ENCODE measurements at regions not wholly inside any gene's neighbourhood (a gene's known extent, or its start where the extent isn't known, plus 50 kb on each side); places are given as distances from the start of the nearest gene placed in this dataset.

DNA sequence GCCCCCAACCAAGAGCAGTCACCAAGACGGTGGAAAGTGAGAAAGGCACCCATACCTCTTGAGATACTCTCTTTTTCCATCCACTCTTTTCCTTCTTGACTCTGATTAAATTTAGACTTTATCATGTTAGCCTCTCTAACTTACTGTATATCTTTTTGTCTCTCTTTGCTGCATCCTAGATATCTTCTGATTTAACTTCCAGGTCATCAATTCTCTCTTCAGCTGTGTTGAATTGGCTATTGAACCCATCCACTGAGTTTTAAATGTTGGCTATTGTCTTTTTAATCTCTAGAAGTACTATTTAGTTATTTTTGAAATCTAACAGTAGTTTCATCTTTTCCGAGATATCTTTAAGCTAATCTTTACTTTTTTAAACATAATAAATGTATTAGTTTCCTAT, 78.3 kb upstream of the MBOAT2 start:
- no peak for ATAC-seq
- TF ChIP-seq TOX (CRISPR knock-in tag; IDR thresholded peaks at IDR 0.05; ENCODE audit: borderline replicate concordance): no peak
- no peak for TF ChIP-seq CSRNP3 (CRISPR knock-in tag; IDR thresholded peaks at IDR 0.05)
- no peak for TF ChIP-seq ISL1 (CRISPR knock-in tag; IDR thresholded peaks at IDR 0.05)
- no peak for TF ChIP-seq POU6F1 (CRISPR knock-in tag; IDR thresholded peaks at IDR 0.05; ENCODE audit: borderline replicate concordance, low read depth)
- TF ChIP-seq ZNF8 (CRISPR knock-in tag; IDR thresholded peaks at IDR 0.05): 0 out of 2 replicates have a peak, but pooled peaks have one; percentile 23
- no peak for TF ChIP-seq ZNF70 (CRISPR knock-in tag; IDR thresholded peaks at IDR 0.05)
- no peak for TF ChIP-seq TSHZ2 (CRISPR knock-in tag; IDR thresholded peaks at IDR 0.05)
- no peak for TF ChIP-seq CREB5 (CRISPR knock-in tag; IDR thresholded peaks at IDR 0.05; ENCODE audit: low read depth)
- no peak for TF ChIP-seq ESRRG (CRISPR knock-in tag; IDR thresholded peaks at IDR 0.05)
- no peak for TF ChIP-seq CSDC2 (CRISPR knock-in tag; IDR thresholded peaks at IDR 0.05)
- TF ChIP-seq SNAI2 (CRISPR knock-in tag; IDR thresholded peaks at IDR 0.05): no peak
- no peak for TF ChIP-seq ARNTL (CRISPR knock-in tag; IDR thresholded peaks at IDR 0.05; ENCODE audit: borderline replicate concordance, low read depth)
- no peak for TF ChIP-seq ZNF565 (CRISPR knock-in tag; conservative IDR thresholded peaks at IDR 0.05; ENCODE audit: low read depth)
- TF ChIP-seq RARB (CRISPR knock-in tag; IDR thresholded peaks at IDR 0.05): no peak
- peak; percentile 87 for TF ChIP-seq ZFP30 (CRISPR knock-in tag; IDR thresholded peaks at IDR 0.05)
- no peak for TF ChIP-seq GLIS3 (CRISPR knock-in tag; IDR thresholded peaks at IDR 0.05)
- TF ChIP-seq, protein P1, sequence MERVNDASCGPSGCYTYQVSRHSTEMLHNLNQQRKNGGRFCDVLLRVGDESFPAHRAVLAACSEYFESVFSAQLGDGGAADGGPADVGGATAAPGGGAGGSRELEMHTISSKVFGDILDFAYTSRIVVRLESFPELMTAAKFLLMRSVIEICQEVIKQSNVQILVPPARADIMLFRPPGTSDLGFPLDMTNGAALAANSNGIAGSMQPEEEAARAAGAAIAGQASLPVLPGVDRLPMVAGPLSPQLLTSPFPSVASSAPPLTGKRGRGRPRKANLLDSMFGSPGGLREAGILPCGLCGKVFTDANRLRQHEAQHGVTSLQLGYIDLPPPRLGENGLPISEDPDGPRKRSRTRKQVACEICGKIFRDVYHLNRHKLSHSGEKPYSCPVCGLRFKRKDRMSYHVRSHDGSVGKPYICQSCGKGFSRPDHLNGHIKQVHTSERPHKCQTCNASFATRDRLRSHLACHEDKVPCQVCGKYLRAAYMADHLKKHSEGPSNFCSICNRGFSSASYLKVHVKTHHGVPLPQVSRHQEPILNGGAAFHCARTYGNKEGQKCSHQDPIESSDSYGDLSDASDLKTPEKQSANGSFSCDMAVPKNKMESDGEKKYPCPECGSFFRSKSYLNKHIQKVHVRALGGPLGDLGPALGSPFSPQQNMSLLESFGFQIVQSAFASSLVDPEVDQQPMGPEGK (CRISPR knock-in tag; IDR thresholded peaks at IDR 0.05; ENCODE audit: borderline replicate concordance): no peak

DNA sequence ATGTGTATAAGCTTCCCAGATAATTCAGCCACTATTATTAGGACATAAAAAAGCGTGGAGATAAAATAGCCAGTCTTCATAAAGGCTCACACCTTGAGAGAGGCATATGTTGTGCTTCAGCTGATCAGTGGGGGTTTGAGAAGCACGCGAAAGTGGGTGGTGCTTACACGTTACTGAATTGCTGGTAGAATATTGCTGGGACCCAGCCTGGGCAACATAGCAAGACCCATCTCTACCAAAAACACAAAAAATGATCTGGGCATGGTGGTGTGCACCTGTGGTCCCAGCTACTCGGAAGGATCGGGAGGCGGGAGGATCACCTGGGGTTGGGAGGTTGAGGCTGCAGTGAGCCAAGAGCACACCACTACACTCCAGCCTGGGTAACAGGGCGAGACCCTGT, 74.9 kb upstream of the MBOAT2 start:
- TF ChIP-seq TSHZ2 (CRISPR knock-in tag; IDR thresholded peaks at IDR 0.05): no peak
- no peak for TF ChIP-seq CSDC2 (CRISPR knock-in tag; IDR thresholded peaks at IDR 0.05)
- no peak for TF ChIP-seq GLIS3 (CRISPR knock-in tag; IDR thresholded peaks at IDR 0.05)
- no peak for TF ChIP-seq OSR1 (CRISPR knock-in tag; IDR thresholded peaks at IDR 0.05)
- no peak for TF ChIP-seq SNAI2 (CRISPR knock-in tag; IDR thresholded peaks at IDR 0.05)
- TF ChIP-seq, protein P1 (CRISPR knock-in tag; IDR thresholded peaks at IDR 0.05; ENCODE audit: borderline replicate concordance): no peak
- no peak for TF ChIP-seq ZNF70 (CRISPR knock-in tag; IDR thresholded peaks at IDR 0.05)
- no peak for TF ChIP-seq BACH2 (CRISPR knock-in tag; IDR thresholded peaks at IDR 0.05; ENCODE audit: borderline replicate concordance)
- TF ChIP-seq ZC3H10 (CRISPR knock-in tag; IDR thresholded peaks at IDR 0.05): no peak
- TF ChIP-seq POU6F1 (CRISPR knock-in tag; IDR thresholded peaks at IDR 0.05; ENCODE audit: borderline replicate concordance, low read depth): no peak
- TF ChIP-seq ZNF565 (CRISPR knock-in tag; conservative IDR thresholded peaks at IDR 0.05; ENCODE audit: low read depth): no peak
- no peak for TF ChIP-seq PPARA (CRISPR knock-in tag; IDR thresholded peaks at IDR 0.05; ENCODE audit: borderline replicate concordance)
- no peak for TF ChIP-seq ESRRG (CRISPR knock-in tag; IDR thresholded peaks at IDR 0.05)
- no peak for TF ChIP-seq RARB (CRISPR knock-in tag; IDR thresholded peaks at IDR 0.05)
- no peak for TF ChIP-seq CSRNP3 (CRISPR knock-in tag; IDR thresholded peaks at IDR 0.05)
- no peak for ATAC-seq
